ENCODE measurements at regions not wholly inside any gene's neighbourhood (a gene's known extent, or its start where the extent isn't known, plus 50 kb on each side); places are given as distances from the start of the nearest gene placed in this dataset.

GRCh38 chr3:102290241-102290640, 144.6 kb upstream of the ZPLD1 start:
- no peak overlapping the region for H3K4me3 ChIP-seq (ENCODE audit: low read depth, low read length)
- no peak for DNase-seq (ENCODE audit: low read depth, low spot score)
- POLR2A ChIA-PET = no interaction called here
- TF ChIP-seq CTCF (IDR thresholded peaks at IDR 0.05; ENCODE audit: insufficient read depth, low read length, missing control alignments) = no peak
- CTCF ChIA-PET = no interaction called here

DNA sequence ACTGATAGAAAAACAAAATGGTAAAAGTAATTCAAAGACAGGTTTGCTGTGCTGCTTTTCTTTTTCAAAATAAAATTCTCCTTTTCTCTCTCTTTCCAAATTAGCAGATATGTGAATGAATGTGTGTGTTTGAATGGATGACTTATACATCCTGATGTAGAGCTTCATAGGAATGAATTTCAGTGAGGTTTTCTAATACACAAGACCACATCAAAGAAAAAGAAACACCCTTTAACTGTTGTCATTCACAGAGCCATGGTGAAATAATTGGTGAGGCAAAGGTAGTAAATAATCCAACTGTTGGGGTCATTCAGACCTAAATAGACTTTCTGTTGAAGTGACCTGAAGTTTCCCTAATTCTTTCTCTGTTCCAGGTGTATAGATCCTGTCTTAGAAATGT, 139.1 kb upstream of the ZPLD1 start:
- POLR2A ChIA-PET = no interaction called here
- no peak for TF ChIP-seq CTCF (IDR thresholded peaks at IDR 0.05; ENCODE audit: insufficient read depth, low read length, missing control alignments)
- CTCF ChIA-PET = no interaction called here
- no peak for DNase-seq (ENCODE audit: low read depth, low spot score)
- H3K4me3 ChIP-seq (ENCODE audit: low read depth, low read length) = no peak overlapping the region

- CTCF ChIA-PET = no interaction called here
- no peak for TF ChIP-seq CTCF (IDR thresholded peaks at IDR 0.05; ENCODE audit: insufficient read depth, low read length, missing control alignments)
- no peak overlapping the region for H3K4me3 ChIP-seq (ENCODE audit: low read depth, low read length)
- DNase-seq (ENCODE audit: low read depth, low spot score) = no peak
- POLR2A ChIA-PET = no interaction called here
Measured at GRCh38 chr3:102297072-102297658, 137.7 kb upstream of the ZPLD1 start.

GRCh38 chr3:102299125-102299877, 135.5 kb upstream of the ZPLD1 start:
- POLR2A ChIA-PET = no interaction called here
- CTCF ChIA-PET = no interaction called here
- no peak for DNase-seq (ENCODE audit: low read depth, low spot score)
- H3K4me3 ChIP-seq (ENCODE audit: low read depth, low read length) = no peak overlapping the region
- no peak for TF ChIP-seq CTCF (IDR thresholded peaks at IDR 0.05; ENCODE audit: insufficient read depth, low read length, missing control alignments)

GRCh38 chr3:102301155-102301880, 133.5 kb upstream of the ZPLD1 start:
- ChIA-PET CTCF (no interaction called here), POLR2A (no interaction called here)
- no peak for DNase-seq (ENCODE audit: low read depth, low spot score)
- TF ChIP-seq CTCF (IDR thresholded peaks at IDR 0.05; ENCODE audit: insufficient read depth, low read length, missing control alignments) = no peak
- H3K4me3 ChIP-seq (ENCODE audit: low read depth, low read length) = no peak overlapping the region

GRCh38 chr3:102302020-102302419, 132.8 kb upstream of the ZPLD1 start:
- no peak for TF ChIP-seq CTCF (IDR thresholded peaks at IDR 0.05; ENCODE audit: insufficient read depth, low read length, missing control alignments)
- no peak overlapping the region for H3K4me3 ChIP-seq (ENCODE audit: low read depth, low read length)
- DNase-seq (ENCODE audit: low read depth, low spot score) = no peak
- ChIA-PET POLR2A (no interaction called here), CTCF (interaction anchor here (1.2 kb wide), 1 partner anchor 236 kb away, joined by 3 read pairs; no protein-coding TSS in a partner anchor)

All from AG04449 (cell line).